SK-N-SH (cell line): ENCODE measurements at regions not wholly inside any gene's neighbourhood (a gene's known extent, or its start where the extent isn't known, plus 50 kb on each side); places are given as distances from the start of the nearest gene placed in this dataset.

ENCODE experiments used
- CTCF ChIA-PET: fragments of 300-600, 350-600 bp; formaldehyde crosslinking; extraction: SDS; loops from one replicate; lab custom pipeline; 2021; lab: Yijun Ruan, JAX
- POLR2A ChIA-PET: fragments of 350-600 bp; sonication (Branson Sonifier 250); formaldehyde crosslinking; extraction: SDS; loops from one replicate; lab custom pipeline; 2020; ENCODE audit warnings: antibody characterized with exemption, inconsistent platforms; lab: Yijun Ruan, JAX
- DNase-seq: peaks from one replicate; pipeline ENCODE4 v3.0.0; 2012
- H2AFZ ChIP-seq: fragments of 200-600 bp; sonication (generic); 2 replicates; pipeline ENCODE4 v1.8.1; 2016; ENCODE audit warnings: antibody characterized with exemption, mild to moderate bottlenecking, low read depth
- H3F3A ChIP-seq: fragments of 200-600 bp; sonication (generic); replicated peaks from 2 replicates; pipeline ENCODE3; 2016; ENCODE audit warnings: antibody characterized with exemption, mild to moderate bottlenecking; ENCODE audit not compliant: insufficient read depth
- H3K27ac ChIP-seq, 2 experiments: fragments of 200-500 bp in 1 of 2; fragments of 200-600 bp in 1 of 2; sonication (Bioruptor generic) in 1 of 2; sonication (generic), shearing (Covaris generic) in 1 of 2; 2 replicates each; pipeline versions ENCODE4 v1.5.1 to v1.6.1; 2014 to 2016; ENCODE audit warnings: low read depth in 2 of 2, inconsistent platforms in 1 of 2, low read length in 1 of 2, mild to moderate bottlenecking in 1 of 2, mixed read lengths in 1 of 2
- H3K27me3 ChIP-seq: fragments of 200-600 bp; sonication (generic), shearing (Covaris generic); 2 replicates; pipeline ENCODE4 v1.6.1; 2016; ENCODE audit warnings: mixed run types; ENCODE audit not compliant: insufficient read depth
- H3K36me3 ChIP-seq, 2 experiments: fragments of 200-500 bp in 1 of 2; fragments of 200-600 bp in 1 of 2; sonication (Bioruptor generic) in 1 of 2; sonication (generic) in 1 of 2; replicated peaks in 1 of 2; 2 replicates each; pipeline versions ENCODE3 to v1.5.1; 2014 to 2016; ENCODE audit warnings: low read length in 1 of 2, mild to moderate bottlenecking in 1 of 2; ENCODE audit not compliant: insufficient read depth in 2 of 2, control insufficient read depth in 1 of 2
- H3K4me1 ChIP-seq, 2 experiments: fragments of 200-500 bp in 1 of 2; fragments of 200-600 bp in 1 of 2; sonication (Bioruptor generic) in 1 of 2; sonication (generic), shearing (Covaris generic) in 1 of 2; 2 replicates each; pipeline versions ENCODE4 v1.5.1 to v1.6.1; 2014 to 2016; ENCODE audit warnings: low read depth in 1 of 2, low read length in 1 of 2, mixed run types in 1 of 2; ENCODE audit not compliant: insufficient read depth in 2 of 2, control insufficient read depth in 1 of 2
- H3K4me2 ChIP-seq: fragments of 200-600 bp; sonication (generic), shearing (Covaris generic); 2 replicates; pipeline ENCODE4 v1.6.1; 2017; ENCODE audit warnings: mixed run types
- H3K4me3 ChIP-seq, 2 experiments: fragments of 200-500 bp in 1 of 2; fragments of 200-600 bp in 1 of 2; sonication (Bioruptor generic) in 1 of 2; sonication (generic), shearing (Covaris generic) in 1 of 2; 2 replicates each; pipeline versions ENCODE4 v1.5.1 to v1.8.1; 2014 to 2016; ENCODE audit warnings: low read depth in 2 of 2, inconsistent platforms in 1 of 2, low read length in 1 of 2, mild to moderate bottlenecking in 1 of 2, mixed read lengths in 1 of 2, moderate library complexity in 1 of 2
- H3K79me2 ChIP-seq: fragments of 200-600 bp; sonication (generic); 2 replicates; pipeline ENCODE4 v1.8.1; 2017; ENCODE audit warnings: mild to moderate bottlenecking; ENCODE audit not compliant: insufficient read depth
- H3K9ac ChIP-seq: fragments of 200-600 bp; sonication (generic); 2 replicates; pipeline ENCODE4 v1.6.1; 2017; ENCODE audit warnings: mixed run types
- H3K9me2 ChIP-seq: fragments of 200-600 bp; sonication (generic); 2 replicates; pipeline ENCODE4 v1.6.1; 2017; ENCODE audit warnings: mixed run types
- H3K9me3 ChIP-seq: fragments of 200-600 bp; sonication (generic); 2 replicates; pipeline ENCODE4 v1.6.1; 2017; ENCODE audit warnings: mixed run types, mild to moderate bottlenecking, moderate library complexity
- H4K20me1 ChIP-seq: fragments of 200-600 bp; sonication (generic); 2 replicates; pipeline ENCODE4 v1.6.1; 2017; ENCODE audit warnings: mild to moderate bottlenecking, mixed run types; ENCODE audit not compliant: insufficient read depth
- ELF1 ChIP-seq: IDR thresholded peaks from 2 replicates; pipeline ENCODE4 v1.4.0; 2012
- EZH2phosphoT487 ChIP-seq: fragments of 200-600 bp; sonication (generic); IDR thresholded peaks from 2 replicates; pipeline ENCODE4 v1.6.1; 2017; ENCODE audit warnings: low read depth, mixed run types, mild to moderate bottlenecking, antibody characterized with exemption, moderate library complexity, borderline replicate concordance
- FOSL2 ChIP-seq: IDR thresholded peaks from 2 replicates; pipeline ENCODE4 v1.4.0; 2012; ENCODE audit warnings: low read depth, mild to moderate bottlenecking, moderate library complexity, borderline replicate concordance
- FOXM1 ChIP-seq: IDR thresholded peaks from 2 replicates; pipeline ENCODE4 v1.4.0; 2012; ENCODE audit warnings: low read depth, mild to moderate bottlenecking
- GABPA ChIP-seq: IDR thresholded peaks from 2 replicates; pipeline ENCODE4 v1.4.0; 2012; ENCODE audit warnings: low read depth, mild to moderate bottlenecking
- GATA2 ChIP-seq: sonication (generic); formaldehyde crosslinking; IDR thresholded peaks from 2 replicates; pipeline ENCODE4 v1.5.0; 2020; ENCODE audit warnings: mild to moderate bottlenecking, missing genetic modification reagents
- IRF3 ChIP-seq: fragments of 150-350 bp; IDR thresholded peaks from 2 replicates; pipeline ENCODE4 v1.6.1; 2016; ENCODE audit warnings: mild to moderate bottlenecking, low read depth, low read length
- JUND ChIP-seq: IDR thresholded peaks from 2 replicates; pipeline ENCODE4 v1.4.0; 2012
- MEF2A ChIP-seq: IDR thresholded peaks from 2 replicates; pipeline ENCODE4 v1.4.0; 2012; ENCODE audit warnings: low read depth, borderline replicate concordance
- NFIC ChIP-seq: IDR thresholded peaks from 2 replicates; pipeline ENCODE4 v1.4.0; 2012; ENCODE audit warnings: borderline replicate concordance
- REST ChIP-seq: IDR thresholded peaks from 2 replicates; pipeline ENCODE4 v1.6.1; 2012; ENCODE audit warnings: mild to moderate bottlenecking, low read depth, low read length, moderate library complexity
- RXRA ChIP-seq: IDR thresholded peaks from 2 replicates; pipeline ENCODE4 v1.4.0; 2012; ENCODE audit warnings: low read depth, mild to moderate bottlenecking, borderline replicate concordance
- SIN3A ChIP-seq: IDR thresholded peaks from 2 replicates; pipeline ENCODE4 v1.6.1; 2012; ENCODE audit warnings: low read depth, mild to moderate bottlenecking, low read length, moderate library complexity, borderline replicate concordance
- SMC3 ChIP-seq: IDR thresholded peaks from 2 replicates; pipeline ENCODE4 v1.6.1; 2012; ENCODE audit warnings: low read depth, low read length, improper control_type of control experiment
- TCF12 ChIP-seq: IDR thresholded peaks from 2 replicates; pipeline ENCODE4 v1.4.0; 2012
- TEAD4 ChIP-seq: IDR thresholded peaks from 2 replicates; pipeline ENCODE4 v1.4.0; 2012; ENCODE audit warnings: mild to moderate bottlenecking, borderline replicate concordance; ENCODE audit not compliant: insufficient read depth
- YY1 ChIP-seq: IDR thresholded peaks from 2 replicates; pipeline ENCODE4 v1.4.0; 2012; ENCODE audit warnings: low read depth, mild to moderate bottlenecking
- WGBS: methylation state at CpG from one replicate; pipeline ENCODE4 v1.1.6; 2017; ENCODE audit warnings: low lambda C conversion rate; 5-methylcytosine and 5-hydroxymethylcytosine counted together
- TF ChIP-seq, protein P1 (sequence below): fragments of 200-600 bp; sonication (generic); IDR thresholded peaks from 2 replicates; pipeline ENCODE4 v1.6.1; 2017; ENCODE audit warnings: antibody characterized with exemption, mild to moderate bottlenecking, moderate library complexity
- TF ChIP-seq, protein P2 (sequence below): IDR thresholded peaks from 2 replicates; pipeline ENCODE4 v1.4.0; 2012; ENCODE audit warnings: low read depth, borderline replicate concordance
- TF ChIP-seq, protein P3 (sequence below): fragments of 150-350 bp; IDR thresholded peaks from 2 replicates; pipeline ENCODE4 v1.6.1; 2017; ENCODE audit warnings: antibody characterized with exemption, low read length, low read depth, borderline replicate concordance

DNA sequence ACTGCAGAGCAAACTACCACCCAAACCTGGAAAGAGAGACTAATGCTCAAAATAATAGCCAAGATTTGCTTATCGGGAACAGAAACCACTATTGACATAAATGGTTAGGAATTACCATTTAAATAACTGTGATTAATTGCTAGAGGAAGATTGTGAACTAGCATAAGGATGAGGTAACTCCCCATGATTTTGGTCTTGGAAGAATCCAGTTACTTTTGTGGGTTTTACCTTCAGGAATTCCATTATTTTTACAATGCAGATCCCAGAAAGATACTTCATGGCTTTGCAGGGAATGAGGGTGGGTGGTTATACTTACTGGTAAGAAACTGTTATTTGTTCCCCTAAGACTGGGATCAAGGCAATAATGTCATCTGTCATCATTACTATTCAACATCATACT is 652.9 kb upstream of the FLRT2 start (continued):
- TF ChIP-seq NFIC, result no peak
- TF ChIP-seq, all 33 proteins: peak for 0

DNA sequence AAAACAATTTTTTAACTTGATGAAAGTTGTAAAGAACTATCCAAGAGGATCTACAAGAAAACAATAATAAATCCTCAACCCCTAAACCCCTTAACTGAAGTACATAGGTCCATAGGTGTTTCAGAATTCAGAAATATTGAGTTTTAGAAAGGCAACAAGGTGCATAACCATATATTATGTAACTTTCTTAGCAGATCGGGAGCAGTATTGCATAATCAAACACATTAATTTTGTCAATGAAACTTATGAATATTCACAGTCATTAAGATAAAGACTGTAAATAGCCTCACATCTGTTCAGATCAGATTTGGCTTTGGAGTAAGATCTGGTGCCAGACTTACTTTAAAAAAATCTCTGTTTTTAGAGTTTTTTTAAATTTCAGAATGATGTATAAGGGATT is 647.1 kb upstream of the FLRT2 start:
- no peaks in the 10 kb centered on the region for H3K36me3 ChIP-seq
- no peak overlapping the region for H2AFZ ChIP-seq
- no peak for DNase-seq
- H3K79me2 ChIP-seq, result no peaks in the 10 kb centered on the region
- H4K20me1 ChIP-seq, result no peaks in the 10 kb centered on the region
- ChIA-PET CTCF (no interaction called here), POLR2A (no interaction called here)
- H3K4me3 ChIP-seq, result no peak overlapping the region
- 0% methylated on average over 1 of the region's 1 CpG for WGBS
- H3K4me2 ChIP-seq, result no peak overlapping the region
- TF ChIP-seq, protein P1, sequence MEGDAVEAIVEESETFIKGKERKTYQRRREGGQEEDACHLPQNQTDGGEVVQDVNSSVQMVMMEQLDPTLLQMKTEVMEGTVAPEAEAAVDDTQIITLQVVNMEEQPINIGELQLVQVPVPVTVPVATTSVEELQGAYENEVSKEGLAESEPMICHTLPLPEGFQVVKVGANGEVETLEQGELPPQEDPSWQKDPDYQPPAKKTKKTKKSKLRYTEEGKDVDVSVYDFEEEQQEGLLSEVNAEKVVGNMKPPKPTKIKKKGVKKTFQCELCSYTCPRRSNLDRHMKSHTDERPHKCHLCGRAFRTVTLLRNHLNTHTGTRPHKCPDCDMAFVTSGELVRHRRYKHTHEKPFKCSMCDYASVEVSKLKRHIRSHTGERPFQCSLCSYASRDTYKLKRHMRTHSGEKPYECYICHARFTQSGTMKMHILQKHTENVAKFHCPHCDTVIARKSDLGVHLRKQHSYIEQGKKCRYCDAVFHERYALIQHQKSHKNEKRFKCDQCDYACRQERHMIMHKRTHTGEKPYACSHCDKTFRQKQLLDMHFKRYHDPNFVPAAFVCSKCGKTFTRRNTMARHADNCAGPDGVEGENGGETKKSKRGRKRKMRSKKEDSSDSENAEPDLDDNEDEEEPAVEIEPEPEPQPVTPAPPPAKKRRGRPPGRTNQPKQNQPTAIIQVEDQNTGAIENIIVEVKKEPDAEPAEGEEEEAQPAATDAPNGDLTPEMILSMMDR, result no peak
- no peak for TF ChIP-seq MEF2A
- no peak for TF ChIP-seq TCF12
- TF ChIP-seq ELF1, result no peak
- no peak for TF ChIP-seq JUND
- TF ChIP-seq TEAD4, result no peak
- TF ChIP-seq NFIC, result no peak
- no peaks in the 10 kb centered on the region for H3K9me2 ChIP-seq
- no peak overlapping the region for H3K27ac ChIP-seq
- no peaks in the 10 kb centered on the region for H3K27me3 ChIP-seq
- H3K9me3 ChIP-seq, result no peaks in the 10 kb centered on the region
- no peaks in the 10 kb centered on the region for H3K4me1 ChIP-seq
- H3K9ac ChIP-seq, result no peak overlapping the region
- H3F3A ChIP-seq, result no peaks in the 10 kb centered on the region

GRCh38 chr14:84885061-84885460 is 644.9 kb upstream of the FLRT2 start:
- no peak overlapping the region for H3K27ac ChIP-seq
- no peaks in the 10 kb centered on the region for H3F3A ChIP-seq
- no peaks in the 10 kb centered on the region for H3K9me3 ChIP-seq
- H3K9ac ChIP-seq, result no peak overlapping the region
- DNase-seq, result no peak
- H3K4me1 ChIP-seq, result no peaks in the 10 kb centered on the region
- no peaks in the 10 kb centered on the region for H4K20me1 ChIP-seq
- no peak overlapping the region for H3K4me3 ChIP-seq
- ChIA-PET CTCF (interaction anchor here (1.6 kb wide), 1 partner anchor 8 kb away, joined by 4 read pairs; no protein-coding TSS in a partner anchor), POLR2A (no interaction called here)
- no peak overlapping the region for H2AFZ ChIP-seq
- 0% methylated on average over 2 of the region's 3 CpGs for WGBS
- no peaks in the 10 kb centered on the region for H3K36me3 ChIP-seq
- H3K79me2 ChIP-seq, result no peaks in the 10 kb centered on the region
- no peaks in the 10 kb centered on the region for H3K9me2 ChIP-seq
- H3K27me3 ChIP-seq, result no peaks in the 10 kb centered on the region
- no peak overlapping the region for H3K4me2 ChIP-seq
- TF ChIP-seq RXRA (no peak), TEAD4 (no peak), REST (no peak), YY1 (no peak), IRF3 (no peak), EZH2phosphoT487 (no peak), GABPA (no peak), SIN3A (no peak), GATA2 (CRISPR knock-in tag) (no peak), SMC3 (no peak), FOSL2 (no peak), FOXM1 (no peak)
- TF ChIP-seq, protein P2, sequence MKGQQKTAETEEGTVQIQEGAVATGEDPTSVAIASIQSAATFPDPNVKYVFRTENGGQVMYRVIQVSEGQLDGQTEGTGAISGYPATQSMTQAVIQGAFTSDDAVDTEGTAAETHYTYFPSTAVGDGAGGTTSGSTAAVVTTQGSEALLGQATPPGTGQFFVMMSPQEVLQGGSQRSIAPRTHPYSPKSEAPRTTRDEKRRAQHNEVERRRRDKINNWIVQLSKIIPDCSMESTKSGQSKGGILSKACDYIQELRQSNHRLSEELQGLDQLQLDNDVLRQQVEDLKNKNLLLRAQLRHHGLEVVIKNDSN, result no peak
- TF ChIP-seq, protein P3, sequence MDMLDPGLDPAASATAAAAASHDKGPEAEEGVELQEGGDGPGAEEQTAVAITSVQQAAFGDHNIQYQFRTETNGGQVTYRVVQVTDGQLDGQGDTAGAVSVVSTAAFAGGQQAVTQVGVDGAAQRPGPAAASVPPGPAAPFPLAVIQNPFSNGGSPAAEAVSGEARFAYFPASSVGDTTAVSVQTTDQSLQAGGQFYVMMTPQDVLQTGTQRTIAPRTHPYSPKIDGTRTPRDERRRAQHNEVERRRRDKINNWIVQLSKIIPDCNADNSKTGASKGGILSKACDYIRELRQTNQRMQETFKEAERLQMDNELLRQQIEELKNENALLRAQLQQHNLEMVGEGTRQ, result no peak
